HG02884 (cell line): ENCODE measurements at regions not wholly inside any gene's neighbourhood (a gene's known extent, or its start where the extent isn't known, plus 50 kb on each side); places are given as distances from the start of the nearest gene placed in this dataset.

Experiments used
- ATAC-seq: cut with Tn5 transposase; IDR thresholded peaks from one replicate; pipeline ENCODE4 v1.9.1; 2021; ENCODE audit warnings: mild to moderate bottlenecking, moderate library complexity; ENCODE audit not compliant: unreplicated experiment

- ATAC-seq, result no peak
Observed at GRCh38 chr2:225097035-225097434, 54.8 kb upstream of the DOCK10 start.
